ENCODE measurements at regions not wholly inside any gene's neighbourhood (a gene's known extent, or its start where the extent isn't known, plus 50 kb on each side); places are given as distances from the start of the nearest gene placed in this dataset.

- no peak for TF ChIP-seq POLR2A (IDR thresholded peaks at IDR 0.05; ENCODE audit: low read length)
- TF ChIP-seq GATA1 (IDR thresholded peaks at IDR 0.05; ENCODE audit: low read depth, low read length) = no peak
These were observed 154.9 kb upstream of the EPHA4 start for GRCh38 chr2:221726894-221727513.

Measured in erythroblast (primary cell).